ENCODE measurements at regions not wholly inside any gene's neighbourhood (a gene's known extent, or its start where the extent isn't known, plus 50 kb on each side); places are given as distances from the start of the nearest gene placed in this dataset.

GRCh38 chr9:18236336-18236735 is 237.6 kb upstream of the ADAMTSL1 start:
- peaks cover 0 to 3% of the 10 kb centered on the region in 2 experiments; a peak in 1 of 4 replicates for H3K4me1 ChIP-seq (ENCODE audit: control insufficient read depth in 1 of 2, insufficient read depth in 2 of 2, low read length in 2 of 2)

More at GRCh38 chr9:18236336-18236735, 237.6 kb upstream of the ADAMTSL1 start:
- Histone ChIP-seq H2AFZ (ENCODE audit: low read depth, low read length, poor library complexity, severe bottlenecking) (no peak overlapping the region), H3K9me2 (ENCODE audit: insufficient read depth) (no peaks in the 10 kb centered on the region), H3K4me2 (ENCODE audit: low read length) (no peak overlapping the region), H3K36me3 (ENCODE audit: control insufficient read depth in 1 of 2, insufficient read depth in 2 of 2, low read length in 2 of 2) (no peaks in the 10 kb centered on the region), H3K27me3 (ENCODE audit: insufficient read depth, low read length) (no peaks in the 10 kb centered on the region), H3K9me3 (ENCODE audit: control insufficient read depth in 1 of 2, insufficient read depth in 1 of 2, low read depth in 1 of 2, low read length in 2 of 2) (no peaks in the 10 kb centered on the region), H3K27ac (ENCODE audit: low read depth, low read length) (no peak overlapping the region), H4K20me1 (ENCODE audit: insufficient read depth) (no peaks in the 10 kb centered on the region), H3K9ac (ENCODE audit: low read length) (no peak overlapping the region), H3K4me3 (replicated peaks in 1 of 2; ENCODE audit: low read depth in 1 of 2, low read length in 2 of 2) (no peak overlapping the region), H3K79me2 (ENCODE audit: insufficient read depth, low read length) (no peaks in the 10 kb centered on the region)
- TF ChIP-seq REST (IDR thresholded peaks at IDR 0.05; ENCODE audit: low read depth), result no peak
- TF ChIP-seq EZH2 (IDR thresholded peaks at IDR 0.05), result no peak
- no peak for TF ChIP-seq ZFX (IDR thresholded peaks at IDR 0.05)
- no peak for TF ChIP-seq TCF7L2 (IDR thresholded peaks at IDR 0.05; ENCODE audit: borderline replicate concordance, extremely low read depth, insufficient read depth, insufficient read length)
- TF ChIP-seq YY1 (IDR thresholded peaks at IDR 0.05; ENCODE audit: extremely low read depth, insufficient replicate concordance, low read depth, low read length), result no peak
- TF ChIP-seq ZNF274 (IDR thresholded peaks at IDR 0.05; ENCODE audit: low read depth, low read length), result no peak
- no peak for TF ChIP-seq ELF1 (IDR thresholded peaks at IDR 0.05; ENCODE audit: borderline replicate concordance, low read depth)
- TF ChIP-seq, protein P1, sequence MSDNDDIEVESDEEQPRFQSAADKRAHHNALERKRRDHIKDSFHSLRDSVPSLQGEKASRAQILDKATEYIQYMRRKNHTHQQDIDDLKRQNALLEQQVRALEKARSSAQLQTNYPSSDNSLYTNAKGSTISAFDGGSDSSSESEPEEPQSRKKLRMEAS (IDR thresholded peaks at IDR 0.05), result no peak
- no peak for TF ChIP-seq EGR1 (IDR thresholded peaks at IDR 0.05; ENCODE audit: low read depth)
- TF ChIP-seq ATF3 (IDR thresholded peaks at IDR 0.05), result no peak
- no peak for TF ChIP-seq EZH2phosphoT487 (IDR thresholded peaks at IDR 0.05; ENCODE audit: borderline replicate concordance)
- no peak for TF ChIP-seq POLR2AphosphoS5 (IDR thresholded peaks at IDR 0.05; ENCODE audit: low read depth, low read length)
- no peak for TF ChIP-seq ZBTB33 (IDR thresholded peaks at IDR 0.05; ENCODE audit: extremely low read depth, insufficient replicate concordance, low read length)
- no peak for TF ChIP-seq CBX3 (IDR thresholded peaks at IDR 0.05; ENCODE audit: low read depth)
- no peak for TF ChIP-seq RAD21 (IDR thresholded peaks at IDR 0.05; ENCODE audit: low read depth)
- TF ChIP-seq FOSL1 (IDR thresholded peaks at IDR 0.05; ENCODE audit: low read depth), result no peak
- ChIA-PET POLR2A (no interaction called here), CTCF (no interaction called here), RAD21 (ENCODE audit: low non-redundant PET in 1 of 2, low total read pairs in 2 of 2, uncharacterized antibody in 2 of 2, unreplicated experiment in 2 of 2) (no interaction called here)
- ATAC-seq (no peak), DNase-seq (ENCODE audit: low read depth, low spot score) (no peak)
- BruUV-seq (replicated peaks), result no TSS peak
- intact Hi-C loops (cut with micrococcal nuclease), result no loop called here
